ENCODE measurements at regions not wholly inside any gene's neighbourhood (a gene's known extent, or its start where the extent isn't known, plus 50 kb on each side); places are given as distances from the start of the nearest gene placed in this dataset.

DNA sequence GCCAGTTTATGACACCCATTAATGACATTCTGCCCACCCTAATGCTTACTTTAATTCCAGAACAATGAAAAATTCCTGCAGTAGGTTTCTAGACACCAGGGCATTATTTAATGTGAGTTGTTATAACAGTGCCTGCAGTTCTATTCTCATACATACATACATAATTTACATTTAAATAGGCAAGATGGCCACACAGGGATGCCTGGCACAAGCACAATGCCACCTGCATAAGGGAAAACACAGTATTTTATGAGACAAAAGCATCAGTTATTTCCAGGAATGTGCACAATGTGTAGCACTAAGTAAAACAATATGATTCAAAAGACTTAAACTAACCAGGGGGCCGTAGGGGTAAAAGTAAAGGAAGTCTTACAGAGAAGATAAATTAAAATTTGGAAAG, 243.9 kb upstream of the SPRY2 start:
- Histone ChIP-seq H3K36me3 (no peaks in the 10 kb centered on the region), H3K27ac (no peak overlapping the region), H3K9me3 (no peaks in the 10 kb centered on the region), H3K4me3 (no peak overlapping the region), H3K27me3 (replicated peaks; ENCODE audit: insufficient read depth) (no peaks in the 10 kb centered on the region), H3K4me1 (replicated peaks) (no peaks in the 10 kb centered on the region)
- intact Hi-C loops (cut with DNase I) = no loop called here
- no peak for TF ChIP-seq POLR2AphosphoS5 (IDR thresholded peaks at IDR 0.05)
- no peak for TF ChIP-seq POLR2A (IDR thresholded peaks at IDR 0.05)
- TF ChIP-seq CTCF (IDR thresholded peaks at IDR 0.05) = no peak
- WGBS = 40% methylated on average over 1 of the region's 1 CpG
- DNase-seq (ENCODE audit: low spot score) = no peak

DNA sequence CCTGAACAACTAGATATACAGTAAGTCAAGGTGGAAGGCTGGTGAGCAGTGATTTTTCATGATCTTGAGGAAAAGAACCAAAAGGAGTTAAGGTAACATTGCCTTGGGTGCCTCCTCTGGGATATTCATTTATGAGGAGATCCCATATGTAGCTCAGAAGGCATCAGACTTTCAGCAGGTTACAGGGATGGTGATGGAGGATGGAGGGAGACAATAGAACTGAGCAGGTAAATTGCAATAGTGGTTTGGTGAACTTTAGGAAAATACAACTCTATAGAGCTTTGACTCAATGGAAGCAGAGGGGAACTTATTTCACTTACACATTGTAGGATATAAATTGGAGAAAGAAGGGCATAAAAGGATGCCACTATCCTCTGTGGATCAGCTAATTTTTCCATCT, 243.4 kb upstream of the SPRY2 start:
- intact Hi-C loops (cut with DNase I) = no loop called here

DNA sequence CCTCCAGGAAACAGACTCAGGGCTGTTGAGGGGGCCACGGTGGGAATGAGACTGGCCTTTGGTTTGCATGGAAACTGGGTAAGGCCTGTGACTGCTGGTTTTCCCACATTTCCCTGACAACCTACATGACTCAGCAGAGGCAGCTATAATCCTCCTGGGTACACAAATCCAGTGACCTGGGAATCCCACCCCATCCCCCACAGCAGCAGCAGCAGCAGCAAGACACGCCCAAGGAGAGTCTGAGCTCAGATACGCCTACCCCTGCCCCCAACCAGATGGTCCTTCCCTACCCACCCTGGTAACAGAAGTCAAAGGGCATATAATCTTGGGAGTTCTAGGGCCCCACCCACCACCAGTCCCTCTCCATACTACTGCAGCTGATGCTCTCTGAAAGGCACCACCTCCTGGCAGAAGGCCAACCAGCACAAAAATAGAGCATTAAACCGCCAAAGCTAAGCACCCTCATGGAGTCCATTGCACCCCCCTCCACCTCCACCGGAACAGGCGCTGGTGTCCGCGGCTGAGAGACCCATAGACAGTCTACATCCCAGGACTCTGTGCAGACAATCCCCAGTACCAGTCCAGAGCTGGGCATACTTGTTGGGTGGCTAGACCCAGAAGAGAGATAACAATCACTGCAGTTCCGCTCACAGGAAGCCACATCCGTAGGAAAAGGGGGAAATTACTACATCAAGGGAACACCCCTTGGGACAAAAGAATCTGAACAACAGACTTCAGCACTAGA, 237.2 kb upstream of the SPRY2 start:
- WGBS = 88% methylated on average over 10 of the region's 10 CpGs
- intact Hi-C loops (cut with DNase I) = no loop called here
- Histone ChIP-seq H3K4me1 (replicated peaks) (no peaks in the 10 kb centered on the region), H3K27me3 (replicated peaks; ENCODE audit: insufficient read depth) (no peaks in the 10 kb centered on the region), H3K4me3 (no peak overlapping the region), H3K36me3 (no peaks in the 10 kb centered on the region), H3K27ac (no peak overlapping the region), H3K9me3 (no peaks in the 10 kb centered on the region)
- no peak for DNase-seq (ENCODE audit: low spot score)
- TF ChIP-seq POLR2A (IDR thresholded peaks at IDR 0.05) (no peak), POLR2AphosphoS5 (IDR thresholded peaks at IDR 0.05) (no peak), CTCF (IDR thresholded peaks at IDR 0.05) (no peak)

More for the DNA sequence above, 243.4 kb upstream of the SPRY2 start:
- no peak for DNase-seq (ENCODE audit: low spot score)
- Histone ChIP-seq H3K4me1 (replicated peaks) (no peaks in the 10 kb centered on the region), H3K9me3 (no peaks in the 10 kb centered on the region), H3K36me3 (no peaks in the 10 kb centered on the region), H3K27me3 (replicated peaks; ENCODE audit: insufficient read depth) (no peaks in the 10 kb centered on the region), H3K27ac (no peak overlapping the region), H3K4me3 (no peak overlapping the region)
- no peak for TF ChIP-seq POLR2A (IDR thresholded peaks at IDR 0.05)
- TF ChIP-seq CTCF (IDR thresholded peaks at IDR 0.05) = no peak
- no peak for TF ChIP-seq POLR2AphosphoS5 (IDR thresholded peaks at IDR 0.05)

GRCh38 chr13:80577285-80577684, 236.4 kb upstream of the SPRY2 start:
- no peaks in the 10 kb centered on the region for H3K36me3 ChIP-seq
- no peaks in the 10 kb centered on the region for H3K4me1 ChIP-seq (replicated peaks)
- no peak overlapping the region for H3K4me3 ChIP-seq
- intact Hi-C loops (cut with DNase I) = no loop called here
- no peak for DNase-seq (ENCODE audit: low spot score)
- no peaks in the 10 kb centered on the region for H3K9me3 ChIP-seq
- WGBS = 42% methylated on average over 5 of the region's 5 CpGs
- no peaks in the 10 kb centered on the region for H3K27me3 ChIP-seq (replicated peaks; ENCODE audit: insufficient read depth)
- TF ChIP-seq POLR2AphosphoS5 (IDR thresholded peaks at IDR 0.05) = no peak
- no peak for TF ChIP-seq CTCF (IDR thresholded peaks at IDR 0.05)
- TF ChIP-seq POLR2A (IDR thresholded peaks at IDR 0.05) = no peak
- no peak overlapping the region for H3K27ac ChIP-seq

DNA sequence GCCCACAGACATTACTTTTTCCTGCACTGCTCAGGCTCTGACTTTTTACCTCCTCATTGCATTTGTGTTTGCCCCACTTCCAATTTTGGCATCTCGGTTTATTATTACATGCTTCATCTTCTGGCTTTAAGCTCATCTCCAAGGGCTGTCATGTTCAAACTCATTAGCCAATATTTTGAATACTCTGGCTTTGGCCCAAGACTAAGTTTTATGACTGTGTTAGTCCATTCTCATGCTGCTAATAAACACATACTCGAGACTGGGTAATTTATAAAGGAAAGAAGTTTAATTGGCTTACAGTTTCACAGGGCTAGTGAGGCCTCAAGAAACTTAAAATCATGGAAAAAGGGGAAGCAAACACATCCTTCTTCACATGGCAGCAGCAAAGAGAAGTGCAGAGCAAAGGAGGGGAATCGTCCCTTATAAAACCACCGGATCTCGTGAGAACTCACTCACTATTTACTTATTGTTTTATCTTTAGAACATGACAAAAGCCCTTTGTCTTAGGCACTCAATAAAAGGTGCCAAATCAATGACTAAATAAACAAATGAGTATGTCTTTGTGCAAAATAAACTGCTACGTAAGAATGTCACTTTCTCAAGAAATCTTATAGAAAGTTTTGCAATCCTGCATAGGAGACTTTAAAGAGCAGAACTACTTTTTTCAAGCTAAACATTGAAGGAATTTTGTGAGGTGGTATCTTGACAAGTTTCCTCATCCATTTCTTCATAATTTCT, 233.4 kb upstream of the SPRY2 start:
- TF ChIP-seq CTCF (IDR thresholded peaks at IDR 0.05) = no peak
- no peak for TF ChIP-seq POLR2A (IDR thresholded peaks at IDR 0.05)
- TF ChIP-seq POLR2AphosphoS5 (IDR thresholded peaks at IDR 0.05) = no peak
- H3K4me1 ChIP-seq (replicated peaks) = no peaks in the 10 kb centered on the region
- intact Hi-C loops (cut with DNase I) = no loop called here
- no peak overlapping the region for H3K4me3 ChIP-seq
- H3K9me3 ChIP-seq = no peaks in the 10 kb centered on the region
- H3K27ac ChIP-seq = no peak overlapping the region
- WGBS = 15% methylated on average over 6 of the region's 6 CpGs
- no peak for DNase-seq (ENCODE audit: low spot score)
- no peaks in the 10 kb centered on the region for H3K27me3 ChIP-seq (replicated peaks; ENCODE audit: insufficient read depth)
- H3K36me3 ChIP-seq = no peaks in the 10 kb centered on the region
